WTC11 (cell line): ENCODE measurements at regions not wholly inside any gene's neighbourhood (a gene's known extent, or its start where the extent isn't known, plus 50 kb on each side); places are given as distances from the start of the nearest gene placed in this dataset.
"Not testable (repeated sequence)": the region's sequence is repeated elsewhere in the genome, so short reads cannot be mapped to it uniquely, and the experiment has no call there.

Experiments
- GRHL2 ChIP-seq: fragments of 250-450 bp; sonication (Bioruptor Pico); IDR thresholded peaks from 2 replicates; pipeline ENCODE4 v1.8.0; 2022; ENCODE audit warnings: mild to moderate bottlenecking, moderate library complexity; ENCODE audit not compliant: insufficient replicate concordance, severe bottlenecking
- NR1H2 ChIP-seq: sonication (generic); formaldehyde crosslinking; IDR thresholded peaks from 2 replicates; pipeline ENCODE4 v1.9.0; 2021; ENCODE audit warnings: mild to moderate bottlenecking, moderate library complexity, missing genetic modification reagents
- NR3C1 ChIP-seq: sonication (generic); formaldehyde crosslinking; conservative IDR thresholded peaks from 2 replicates; pipeline ENCODE4 v1.8.1; 2023; ENCODE audit warnings: low read depth, mild to moderate bottlenecking, missing genetic modification reagents
- SP1 ChIP-seq: sonication (generic); formaldehyde crosslinking; conservative IDR thresholded peaks from 2 replicates; pipeline ENCODE4 v1.8.1; 2022; ENCODE audit warnings: missing genetic modification reagents
- ZNF423 ChIP-seq: fragments of 250-450 bp; sonication (Bioruptor Pico); IDR thresholded peaks from 2 replicates; pipeline ENCODE4 v2.1.2; 2022; ENCODE audit warnings: mild to moderate bottlenecking, moderate library complexity
- TF ChIP-seq, protein P1 (sequence below): fragments of 200-600 bp; IDR thresholded peaks from 2 replicates; pipeline ENCODE4 v1.8.0; 2022; ENCODE audit warnings: antibody characterized with exemption
- TF ChIP-seq, protein P2 (sequence below): sonication (generic); formaldehyde crosslinking; IDR thresholded peaks from 2 replicates; pipeline ENCODE4 v1.8.1; 2023; ENCODE audit warnings: mild to moderate bottlenecking, missing genetic modification reagents, moderate library complexity
- TF ChIP-seq, protein P3 (sequence below): sonication (generic); formaldehyde crosslinking; IDR thresholded peaks from 2 replicates; pipeline ENCODE4 v1.8.1; 2023; ENCODE audit warnings: mild to moderate bottlenecking, missing genetic modification reagents
- TF ChIP-seq, protein P4 (sequence below): fragments of 250-450 bp; sonication (Bioruptor Pico); IDR thresholded peaks from 2 replicates; pipeline ENCODE4 v1.9.0; 2021; ENCODE audit warnings: mild to moderate bottlenecking

DNA sequence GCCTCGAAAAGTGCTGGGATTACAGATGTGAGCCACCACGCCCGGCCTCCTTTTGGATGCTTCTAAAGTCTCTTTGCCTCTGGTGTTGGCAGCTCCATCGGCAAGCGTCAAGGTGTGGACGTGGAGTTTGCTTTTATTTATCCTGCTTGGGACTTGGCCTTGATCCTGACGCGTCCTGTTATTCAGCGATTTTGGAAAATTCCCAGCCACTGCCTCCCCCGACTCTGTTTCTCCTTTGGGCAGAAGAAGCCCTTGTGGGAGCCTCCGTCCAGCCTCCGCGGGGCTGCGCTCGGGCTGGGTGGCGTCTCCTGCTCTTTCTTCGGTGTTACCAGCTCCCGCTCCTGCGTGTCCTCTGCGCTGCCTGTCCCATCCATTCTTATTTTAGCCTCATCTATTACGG is 151.7 kb downstream of the TMEM121 start:
- TF ChIP-seq, protein P1, sequence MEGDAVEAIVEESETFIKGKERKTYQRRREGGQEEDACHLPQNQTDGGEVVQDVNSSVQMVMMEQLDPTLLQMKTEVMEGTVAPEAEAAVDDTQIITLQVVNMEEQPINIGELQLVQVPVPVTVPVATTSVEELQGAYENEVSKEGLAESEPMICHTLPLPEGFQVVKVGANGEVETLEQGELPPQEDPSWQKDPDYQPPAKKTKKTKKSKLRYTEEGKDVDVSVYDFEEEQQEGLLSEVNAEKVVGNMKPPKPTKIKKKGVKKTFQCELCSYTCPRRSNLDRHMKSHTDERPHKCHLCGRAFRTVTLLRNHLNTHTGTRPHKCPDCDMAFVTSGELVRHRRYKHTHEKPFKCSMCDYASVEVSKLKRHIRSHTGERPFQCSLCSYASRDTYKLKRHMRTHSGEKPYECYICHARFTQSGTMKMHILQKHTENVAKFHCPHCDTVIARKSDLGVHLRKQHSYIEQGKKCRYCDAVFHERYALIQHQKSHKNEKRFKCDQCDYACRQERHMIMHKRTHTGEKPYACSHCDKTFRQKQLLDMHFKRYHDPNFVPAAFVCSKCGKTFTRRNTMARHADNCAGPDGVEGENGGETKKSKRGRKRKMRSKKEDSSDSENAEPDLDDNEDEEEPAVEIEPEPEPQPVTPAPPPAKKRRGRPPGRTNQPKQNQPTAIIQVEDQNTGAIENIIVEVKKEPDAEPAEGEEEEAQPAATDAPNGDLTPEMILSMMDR, result not testable (repeated sequence)
- TF ChIP-seq, protein P2, sequence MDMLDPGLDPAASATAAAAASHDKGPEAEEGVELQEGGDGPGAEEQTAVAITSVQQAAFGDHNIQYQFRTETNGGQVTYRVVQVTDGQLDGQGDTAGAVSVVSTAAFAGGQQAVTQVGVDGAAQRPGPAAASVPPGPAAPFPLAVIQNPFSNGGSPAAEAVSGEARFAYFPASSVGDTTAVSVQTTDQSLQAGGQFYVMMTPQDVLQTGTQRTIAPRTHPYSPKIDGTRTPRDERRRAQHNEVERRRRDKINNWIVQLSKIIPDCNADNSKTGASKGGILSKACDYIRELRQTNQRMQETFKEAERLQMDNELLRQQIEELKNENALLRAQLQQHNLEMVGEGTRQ (CRISPR knock-in tag), result not testable (repeated sequence)
- TF ChIP-seq, protein P3, sequence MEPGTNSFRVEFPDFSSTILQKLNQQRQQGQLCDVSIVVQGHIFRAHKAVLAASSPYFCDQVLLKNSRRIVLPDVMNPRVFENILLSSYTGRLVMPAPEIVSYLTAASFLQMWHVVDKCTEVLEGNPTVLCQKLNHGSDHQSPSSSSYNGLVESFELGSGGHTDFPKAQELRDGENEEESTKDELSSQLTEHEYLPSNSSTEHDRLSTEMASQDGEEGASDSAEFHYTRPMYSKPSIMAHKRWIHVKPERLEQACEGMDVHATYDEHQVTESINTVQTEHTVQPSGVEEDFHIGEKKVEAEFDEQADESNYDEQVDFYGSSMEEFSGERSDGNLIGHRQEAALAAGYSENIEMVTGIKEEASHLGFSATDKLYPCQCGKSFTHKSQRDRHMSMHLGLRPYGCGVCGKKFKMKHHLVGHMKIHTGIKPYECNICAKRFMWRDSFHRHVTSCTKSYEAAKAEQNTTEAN, result not testable (repeated sequence)
- TF ChIP-seq ZNF423 (CRISPR knock-in tag); NR3C1 (CRISPR knock-in tag); GRHL2; NR1H2 (CRISPR knock-in tag); SP1 (CRISPR knock-in tag): not testable (repeated sequence)
- TF ChIP-seq, protein P4, sequence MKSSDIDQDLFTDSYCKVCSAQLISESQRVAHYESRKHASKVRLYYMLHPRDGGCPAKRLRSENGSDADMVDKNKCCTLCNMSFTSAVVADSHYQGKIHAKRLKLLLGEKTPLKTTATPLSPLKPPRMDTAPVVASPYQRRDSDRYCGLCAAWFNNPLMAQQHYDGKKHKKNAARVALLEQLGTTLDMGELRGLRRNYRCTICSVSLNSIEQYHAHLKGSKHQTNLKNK (CRISPR knock-in tag), result not testable (repeated sequence)
